Astrocyte of the cerebellum (primary cell): ENCODE measurements at regions not wholly inside any gene's neighbourhood (a gene's known extent, or its start where the extent isn't known, plus 50 kb on each side); places are given as distances from the start of the nearest gene placed in this dataset.
"Not testable (repeated sequence)": the region's sequence is repeated elsewhere in the genome, so short reads cannot be mapped to it uniquely, and the experiment has no call there.

Experiments used
- DNase-seq: peaks from one replicate; pipeline ENCODE4 v3.0.0-alpha.2; 2011; ENCODE audit warnings: low read depth
- H3K4me3 ChIP-seq: 2 replicates; pipeline ENCODE4 v1.5.1; 2011; ENCODE audit warnings: mild to moderate bottlenecking, low read depth, low read length, moderate library complexity
- CTCF ChIP-seq: IDR thresholded peaks from 2 replicates; pipeline ENCODE4 v1.5.1; 2012; ENCODE audit warnings: low read length, low read depth, moderate library complexity, mild to moderate bottlenecking; ENCODE audit errors: missing control alignments
- in situ Hi-C: cut with HindIII; loops from 2 replicates; pipeline ENCODE4 v1.10.0; 2017; ENCODE audit warnings: low sequenced_read_pairs

DNA sequence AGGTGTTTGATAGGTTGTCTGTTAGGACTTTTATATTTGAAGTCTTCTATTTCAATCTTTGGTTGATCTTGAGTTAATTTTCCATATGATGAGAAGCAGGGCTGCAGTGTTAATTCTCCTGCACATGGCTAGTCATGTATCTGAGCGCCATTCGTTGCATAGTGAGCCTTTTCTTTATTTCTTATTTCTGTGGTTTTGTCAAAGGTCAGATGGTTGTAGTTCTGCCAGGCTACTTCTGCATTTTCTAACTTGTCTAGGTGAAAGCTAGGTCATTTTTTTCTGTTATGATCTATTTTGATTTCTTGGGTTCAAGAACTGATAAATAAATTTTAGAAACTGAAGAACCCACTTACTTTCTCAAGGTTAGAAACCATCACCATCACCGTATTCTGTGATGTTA is 56.7 kb downstream of the CCDC74A start:
- no peak for TF ChIP-seq CTCF
- H3K4me3 ChIP-seq, result no peak overlapping the region
- in situ Hi-C loops, result no loop called here
- DNase-seq, result no peak

DNA sequence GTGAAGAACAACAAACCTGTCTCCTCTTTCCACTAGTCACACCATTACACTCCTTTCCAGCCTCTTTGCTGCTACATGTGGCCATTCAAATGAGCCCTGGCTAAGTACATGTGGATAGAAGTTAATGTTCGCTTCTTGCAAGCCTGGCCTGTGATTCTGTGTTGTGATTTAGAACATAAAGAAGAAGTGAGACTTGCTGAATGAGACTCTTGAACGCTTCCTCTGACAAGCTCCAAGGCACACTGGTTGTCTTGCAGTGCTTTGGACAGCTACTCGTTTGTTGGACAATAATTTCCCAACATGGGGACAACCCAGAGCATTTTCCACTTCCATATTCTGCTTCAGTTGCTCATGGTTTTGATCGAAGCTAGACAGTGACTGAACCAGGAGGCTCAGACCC is 57.3 kb downstream of the CCDC74A start:
- no peak for TF ChIP-seq CTCF
- no peak for DNase-seq
- no peak overlapping the region for H3K4me3 ChIP-seq
- in situ Hi-C loops, result no loop called here

DNA sequence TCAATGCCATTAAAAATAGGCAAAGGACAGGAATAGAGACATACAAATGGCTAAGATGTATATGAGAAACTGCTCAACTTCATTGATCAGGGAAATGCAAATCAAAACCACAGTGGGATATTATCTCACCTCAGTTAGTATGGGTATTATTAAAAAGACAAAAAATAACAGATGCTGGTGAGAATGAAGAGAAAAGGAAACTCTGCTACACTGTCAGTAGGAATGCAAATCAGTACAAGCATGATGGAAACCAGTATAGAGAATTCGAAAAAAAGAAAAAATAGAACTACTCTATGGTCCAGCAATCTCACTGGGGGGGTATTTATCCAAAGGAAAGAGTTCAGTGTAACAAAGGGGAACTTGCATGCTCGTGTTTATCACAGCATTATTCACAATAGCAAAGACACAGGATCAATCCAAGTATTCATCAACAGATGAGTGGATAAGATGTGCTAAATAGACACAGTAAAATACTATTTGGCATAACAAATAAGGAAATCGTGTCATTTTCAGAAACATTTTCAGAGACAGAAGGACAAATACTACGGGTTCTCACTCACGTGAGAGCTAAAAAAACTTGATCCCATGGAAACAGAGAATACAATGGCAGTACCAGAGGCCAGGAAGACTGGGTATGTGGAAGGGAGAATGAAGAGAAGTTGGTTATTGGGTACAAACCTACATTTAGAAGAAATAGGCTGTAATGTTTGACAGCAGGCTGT is 60.6 kb downstream of the CCDC74A start:
- in situ Hi-C loops, result no loop called here
- H3K4me3 ChIP-seq, result no peak overlapping the region
- no peak for TF ChIP-seq CTCF
- DNase-seq, result no peak

DNA sequence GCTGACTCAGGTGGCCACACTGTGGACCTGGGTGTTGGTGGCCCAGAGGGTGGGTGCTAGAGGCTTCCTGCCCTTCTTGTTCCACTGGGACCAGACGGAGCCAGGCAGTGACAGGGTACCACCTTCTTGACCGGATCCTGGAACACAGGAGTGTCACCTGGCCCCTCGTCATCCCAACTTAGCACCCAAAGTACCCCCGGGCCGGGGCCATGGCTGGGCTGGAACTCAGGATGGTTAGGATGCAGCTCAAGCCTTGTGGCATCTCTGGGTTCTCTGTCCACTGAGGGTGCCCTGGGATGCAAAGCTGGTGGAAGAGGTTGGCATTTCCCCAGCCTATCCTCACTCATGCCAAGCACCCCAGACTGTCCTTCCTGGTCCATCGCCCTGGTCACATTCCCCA is 61.4 kb downstream of the CCDC74A start:
- in situ Hi-C loops, H3K4me3 ChIP-seq, DNase-seq: not testable (repeated sequence)

DNA sequence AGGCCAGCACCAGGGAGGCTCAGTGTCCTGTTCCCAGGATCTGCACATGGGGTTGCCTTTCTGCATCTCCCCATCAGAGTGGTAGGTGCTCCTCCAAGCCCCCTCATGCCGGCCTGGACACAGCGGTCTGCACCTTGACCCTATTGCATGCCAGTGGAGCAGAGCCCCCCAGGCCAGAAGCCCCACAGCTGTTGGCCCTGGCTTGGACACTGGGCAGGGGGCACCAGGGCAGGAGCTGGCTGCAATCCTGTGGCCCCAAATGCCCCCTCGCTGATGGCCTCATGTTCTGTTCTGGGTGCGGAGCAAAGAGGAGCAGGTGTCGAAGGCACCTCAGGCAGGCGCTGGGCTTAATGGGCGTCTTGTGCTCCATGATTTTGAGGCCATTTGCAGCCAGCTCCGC is 62.7 kb downstream of the CCDC74A start:
- no peak for DNase-seq
- H3K4me3 ChIP-seq, result no peak overlapping the region
- no peak for TF ChIP-seq CTCF
- in situ Hi-C loops, result no loop called here

DNA sequence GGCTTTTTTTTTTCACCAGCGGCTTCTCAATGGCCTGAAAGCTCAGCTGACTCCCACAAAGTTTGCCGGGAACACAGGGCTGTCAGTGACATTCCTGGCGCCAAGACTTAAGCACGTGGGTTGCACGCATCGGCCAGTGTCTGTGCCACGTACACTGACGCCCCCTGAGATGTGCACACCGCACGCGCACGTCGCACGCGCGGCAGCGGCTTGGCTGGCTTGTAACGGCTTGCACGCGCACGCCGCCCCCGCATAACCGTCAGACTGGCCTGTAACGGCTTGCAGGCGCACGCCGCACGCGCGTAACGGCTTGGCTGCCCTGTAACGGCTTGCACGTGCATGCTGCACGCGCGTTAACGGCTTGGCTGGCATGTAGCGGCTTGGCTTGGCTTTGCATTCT is 63.2 kb downstream of the CCDC74A start:
- in situ Hi-C loops, result no loop called here
- no peak for DNase-seq
- H3K4me3 ChIP-seq, result no peak overlapping the region
- no peak for TF ChIP-seq CTCF

DNA sequence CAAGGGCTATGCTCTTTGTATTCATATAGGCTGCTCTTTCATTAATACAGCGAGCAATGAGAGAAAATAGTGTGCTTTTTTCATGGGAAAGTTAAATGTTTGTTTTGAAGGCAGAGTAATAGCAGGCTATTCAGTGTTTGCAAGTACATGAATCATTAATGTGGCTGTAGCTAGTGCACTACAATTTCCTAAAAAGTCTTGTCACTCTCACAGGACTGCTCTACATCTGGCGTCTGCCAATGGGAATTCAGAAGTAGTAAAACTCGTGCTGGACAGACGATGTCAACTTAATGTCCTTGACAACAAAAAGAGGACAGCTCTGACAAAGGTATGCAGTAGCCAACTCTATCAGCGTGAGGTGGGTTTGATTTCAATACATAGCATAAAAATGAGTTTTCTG is 68.9 kb downstream of the CCDC74A start:
- DNase-seq, in situ Hi-C loops, H3K4me3 ChIP-seq: not testable (repeated sequence)

DNA sequence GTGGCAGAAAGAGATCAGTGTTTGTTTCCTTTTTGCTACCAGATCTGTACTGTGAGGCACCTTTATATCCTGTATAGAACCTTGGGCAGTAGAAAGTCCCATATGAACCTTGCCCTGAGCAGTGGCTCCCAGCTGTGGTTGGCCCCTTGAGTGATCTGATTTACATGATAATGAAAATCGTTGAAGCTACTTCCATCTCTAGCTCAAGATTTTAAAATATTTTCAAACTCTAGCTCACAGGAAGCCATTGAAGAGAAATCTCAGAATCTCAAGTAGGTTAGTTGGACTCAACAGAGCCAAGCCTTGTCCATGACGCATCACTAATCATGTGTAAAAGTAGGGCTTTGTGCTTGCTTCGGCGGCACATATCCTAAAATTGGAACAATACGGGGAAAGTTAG is 74.8 kb downstream of the CCDC74A start:
- in situ Hi-C loops, H3K4me3 ChIP-seq: not testable (repeated sequence)

GRCh38 chr2:131604652-131605051 is 77.0 kb downstream of the CCDC74A start:
- DNase-seq, in situ Hi-C loops: not testable (repeated sequence)

More for the DNA sequence above, 74.8 kb downstream of the CCDC74A start:
- not testable (repeated sequence) for DNase-seq

DNA sequence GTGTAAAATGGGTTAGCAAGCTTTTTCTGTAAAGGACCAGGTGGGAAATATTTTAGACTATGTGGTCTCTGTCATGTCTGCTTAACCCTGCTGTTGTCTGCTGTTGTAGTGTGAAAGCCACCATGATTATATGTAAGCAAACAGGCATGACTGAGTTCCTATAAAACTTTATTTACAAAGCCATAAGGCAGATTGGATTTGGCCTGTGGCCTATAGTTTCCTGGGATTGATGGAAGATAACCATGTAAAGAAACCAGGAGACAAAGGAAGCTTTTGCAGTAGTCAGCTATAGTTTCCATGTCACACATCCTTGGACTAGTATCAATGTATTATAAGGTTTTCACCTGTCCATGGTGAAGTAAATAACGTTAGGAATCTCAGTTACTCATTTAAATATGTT is 78.7 kb downstream of the CCDC74A start:
- DNase-seq, H3K4me3 ChIP-seq, in situ Hi-C loops: not testable (repeated sequence)

More at GRCh38 chr2:131604652-131605051, 77.0 kb downstream of the CCDC74A start:
- H3K4me3 ChIP-seq, result not testable (repeated sequence)

GRCh38 chr2:131607056-131607455 is 79.4 kb downstream of the CCDC74A start:
- H3K4me3 ChIP-seq, in situ Hi-C loops, DNase-seq: not testable (repeated sequence)

GRCh38 chr2:131614539-131614938 is 86.9 kb downstream of the CCDC74A start:
- DNase-seq, H3K4me3 ChIP-seq, in situ Hi-C loops: not testable (repeated sequence)
